ENCODE measurements at regions not wholly inside any gene's neighbourhood (a gene's known extent, or its start where the extent isn't known, plus 50 kb on each side); places are given as distances from the start of the nearest gene placed in this dataset.

- intact Hi-C loops (cut with DNase I; ENCODE audit: low total_unique reads) = no loop called here
- no peaks in the 10 kb centered on the region for H3K36me3 ChIP-seq
Measured at GRCh38 chrY:17045124-17045523, 834.9 kb downstream of the CDY2B start.

GRCh38 chrY:17044723-17045122 is 835.3 kb downstream of the CDY2B start:
- no peak overlapping the region for H3K4me3 ChIP-seq
- no peaks in the 10 kb centered on the region for H3K9me3 ChIP-seq
- no peak overlapping the region for H3K27ac ChIP-seq
- no peaks in the 10 kb centered on the region for H3K4me1 ChIP-seq
- intact Hi-C loops (cut with DNase I; ENCODE audit: low total_unique reads) = no loop called here
- H3K27me3 ChIP-seq = no peaks in the 10 kb centered on the region
- no peaks in the 10 kb centered on the region for H3K36me3 ChIP-seq
- no peak for TF ChIP-seq CTCF (IDR thresholded peaks at IDR 0.05)
- no peak for TF ChIP-seq POLR2AphosphoS5 (IDR thresholded peaks at IDR 0.05)
- TF ChIP-seq EP300 (IDR thresholded peaks at IDR 0.05) = no peak
- TF ChIP-seq POLR2A (IDR thresholded peaks at IDR 0.05) = no peak
- WGBS, 5 donors = 71 to 75% (median 72%) methylated on average over 4 of the region's 4 CpGs; no CpG with 5 or more reads in 2 of the 5 donors
- no peak for DNase-seq

More at GRCh38 chrY:17045124-17045523, 834.9 kb downstream of the CDY2B start:
- WGBS, 5 donors = 65 to 82% (median 72%) methylated on average over 2 of the region's 2 CpGs; no CpG with 5 or more reads in 2 of the 5 donors
- H3K4me3 ChIP-seq = no peak overlapping the region
- H3K9me3 ChIP-seq = no peaks in the 10 kb centered on the region
- no peaks in the 10 kb centered on the region for H3K4me1 ChIP-seq
- H3K27ac ChIP-seq = no peak overlapping the region
- H3K27me3 ChIP-seq = no peaks in the 10 kb centered on the region
- DNase-seq = no peak
- TF ChIP-seq POLR2AphosphoS5 (IDR thresholded peaks at IDR 0.05) = no peak
- TF ChIP-seq POLR2A (IDR thresholded peaks at IDR 0.05) = no peak

GRCh38 chrY:17044272-17044671 is 835.7 kb downstream of the CDY2B start:
- H3K4me3 ChIP-seq = no peak overlapping the region
- TF ChIP-seq CTCF (IDR thresholded peaks at IDR 0.05) (no peak), POLR2AphosphoS5 (IDR thresholded peaks at IDR 0.05) (no peak), POLR2A (IDR thresholded peaks at IDR 0.05) (no peak)
- no peaks in the 10 kb centered on the region for H3K9me3 ChIP-seq
- WGBS, 5 donors = 43 to 62% (median 56%) methylated on average over 1 to 3 of the region's 3 CpGs; no CpG with 5 or more reads in 2 of the 5 donors
- DNase-seq = no peak
- no peaks in the 10 kb centered on the region for H3K27me3 ChIP-seq
- no peaks in the 10 kb centered on the region for H3K36me3 ChIP-seq
- intact Hi-C loops (cut with DNase I; ENCODE audit: low total_unique reads) = no loop called here
- H3K27ac ChIP-seq = no peak overlapping the region
- H3K4me1 ChIP-seq = no peaks in the 10 kb centered on the region

- no peak for TF ChIP-seq POLR2A (IDR thresholded peaks at IDR 0.05)
- no peak for TF ChIP-seq CTCF (IDR thresholded peaks at IDR 0.05)
- TF ChIP-seq EP300 (IDR thresholded peaks at IDR 0.05) = no peak
- TF ChIP-seq POLR2AphosphoS5 (IDR thresholded peaks at IDR 0.05) = no peak
- Histone ChIP-seq H3K4me1 (no peaks in the 10 kb centered on the region), H3K4me3 (no peak overlapping the region), H3K36me3 (no peaks in the 10 kb centered on the region), H3K9me3 (no peaks in the 10 kb centered on the region), H3K27ac (no peak overlapping the region), H3K27me3 (no peaks in the 10 kb centered on the region)
- no peak for DNase-seq
- intact Hi-C loops (cut with DNase I; ENCODE audit: low total_unique reads) = no loop called here
- 78 to 93% (median 90%) methylated on average over 2 of the region's 2 CpGs; no CpG with 5 or more reads in 2 of the 5 donors for WGBS, 5 donors
Measured at GRCh38 chrY:17038439-17038838, 841.6 kb downstream of the CDY2B start.

- 90 to 100% (median 92%) methylated on average over 3 of the region's 3 CpGs; no CpG with 5 or more reads in 2 of the 5 donors for WGBS, 5 donors
- intact Hi-C loops (cut with DNase I; ENCODE audit: low total_unique reads) = no loop called here
- Histone ChIP-seq H3K36me3 (no peaks in the 10 kb centered on the region), H3K4me3 (no peak overlapping the region), H3K27ac (no peak overlapping the region), H3K27me3 (no peaks in the 10 kb centered on the region), H3K4me1 (no peaks in the 10 kb centered on the region), H3K9me3 (no peaks in the 10 kb centered on the region)
- DNase-seq = no peak
- TF ChIP-seq POLR2AphosphoS5 (IDR thresholded peaks at IDR 0.05) = no peak
- no peak for TF ChIP-seq POLR2A (IDR thresholded peaks at IDR 0.05)
- no peak for TF ChIP-seq CTCF (IDR thresholded peaks at IDR 0.05)
- no peak for TF ChIP-seq EP300 (IDR thresholded peaks at IDR 0.05)
Measured at GRCh38 chrY:17018126-17018525, 861.9 kb downstream of the CDY2B start.
